ENCODE measurements at regions not wholly inside any gene's neighbourhood (a gene's known extent, or its start where the extent isn't known, plus 50 kb on each side); places are given as distances from the start of the nearest gene placed in this dataset.

GRCh38 chr1:91071838-91072237, 50.0 kb upstream of the ZNF644 start:
- no peaks in the 10 kb centered on the region for H3K4me1 ChIP-seq (ENCODE audit: control insufficient read depth, insufficient read depth, low read length)
- no peak for DNase-seq
- no peak overlapping the region for H3K4me3 ChIP-seq (ENCODE audit: low read length)
- WGBS (ENCODE audit: insufficient coverage, low lambda C conversion rate): 100% methylated on average over 3 of the region's 5 CpGs
- no peaks in the 10 kb centered on the region for H3K36me3 ChIP-seq (ENCODE audit: control insufficient read depth, insufficient read depth, low read length)
- no peak overlapping the region for H3K27ac ChIP-seq (ENCODE audit: low read length)
- no peaks in the 10 kb centered on the region for H3K27me3 ChIP-seq (ENCODE audit: control insufficient read depth, insufficient read depth, low read length)
- H3K9me3 ChIP-seq (ENCODE audit: control insufficient read depth, low read depth, low read length): no peaks in the 10 kb centered on the region
